Right atrium auricular region (tissue), 2 donors: ENCODE measurements at regions not wholly inside any gene's neighbourhood (a gene's known extent, or its start where the extent isn't known, plus 50 kb on each side); places are given as distances from the start of the nearest gene placed in this dataset.
"Not testable (repeated sequence)": the region's sequence is repeated elsewhere in the genome, so short reads cannot be mapped to it uniquely, and the experiment has no call there.

Experiments
- DNase-seq: peaks from one replicate; pipeline ENCODE4 v3.0.0-alpha.2; 2019; ENCODE audit warnings: low spot score
- H3K27ac ChIP-seq, 2 donors: fragments of 200-600 bp; sonication (generic); 1 replicate in 1 of 2; 2 replicates in 1 of 2; pipeline ENCODE4 v1.5.1; 2016 to 2019
- H3K27me3 ChIP-seq, 2 donors: fragments of 200-600 bp; sonication (generic); one replicate each; pipeline versions ENCODE4 v1.5.1 to v1.6.0; 2017 to 2019
- H3K36me3 ChIP-seq: fragments of 200-600 bp; sonication (generic); one replicate; pipeline ENCODE4 v1.5.1; 2016
- H3K4me1 ChIP-seq, 2 donors: fragments of 200-600 bp; sonication (generic); one replicate each; pipeline versions ENCODE4 v1.5.1 to v1.6.0; 2017 to 2019
- H3K4me3 ChIP-seq, 2 donors: fragments of 200-600 bp; sonication (generic); 1 replicate in 1 of 2; 2 replicates in 1 of 2; pipeline ENCODE4 v1.5.1; 2017 to 2019; ENCODE audit warnings: mild to moderate bottlenecking in 1 of 2, moderate library complexity in 1 of 2
- H3K9me3 ChIP-seq, 2 donors: fragments of 200-600 bp; sonication (generic); one replicate each; pipeline ENCODE4 v1.5.1; 2019
- TF ChIP-seq, protein P1 (sequence below), 2 donors: fragments of 200-600 bp; sonication (generic); IDR thresholded peaks; one replicate each; pipeline ENCODE4 v1.5.1; 2019; ENCODE audit warnings: antibody characterized with exemption in 2 of 2

DNA sequence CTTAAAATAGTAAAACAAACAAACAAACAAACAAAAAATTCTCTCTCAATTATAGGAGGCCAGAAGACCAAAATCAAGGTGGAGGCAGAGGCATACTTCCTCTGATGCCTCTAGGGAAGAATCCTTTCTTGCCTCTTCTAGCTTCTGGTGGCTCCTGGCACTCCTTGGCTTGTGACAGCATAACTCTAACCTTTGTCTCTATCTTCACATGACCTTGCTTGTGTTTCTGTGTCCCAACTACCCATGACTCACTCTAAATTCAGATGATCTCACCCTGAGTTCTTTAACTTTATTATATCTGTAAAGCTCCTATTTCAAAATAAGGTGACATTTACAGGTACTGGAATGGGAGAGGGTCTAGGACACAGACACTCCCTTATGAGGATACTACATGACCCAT, 88.3 kb upstream of the ANTXRL start:
- TF ChIP-seq, protein P1, sequence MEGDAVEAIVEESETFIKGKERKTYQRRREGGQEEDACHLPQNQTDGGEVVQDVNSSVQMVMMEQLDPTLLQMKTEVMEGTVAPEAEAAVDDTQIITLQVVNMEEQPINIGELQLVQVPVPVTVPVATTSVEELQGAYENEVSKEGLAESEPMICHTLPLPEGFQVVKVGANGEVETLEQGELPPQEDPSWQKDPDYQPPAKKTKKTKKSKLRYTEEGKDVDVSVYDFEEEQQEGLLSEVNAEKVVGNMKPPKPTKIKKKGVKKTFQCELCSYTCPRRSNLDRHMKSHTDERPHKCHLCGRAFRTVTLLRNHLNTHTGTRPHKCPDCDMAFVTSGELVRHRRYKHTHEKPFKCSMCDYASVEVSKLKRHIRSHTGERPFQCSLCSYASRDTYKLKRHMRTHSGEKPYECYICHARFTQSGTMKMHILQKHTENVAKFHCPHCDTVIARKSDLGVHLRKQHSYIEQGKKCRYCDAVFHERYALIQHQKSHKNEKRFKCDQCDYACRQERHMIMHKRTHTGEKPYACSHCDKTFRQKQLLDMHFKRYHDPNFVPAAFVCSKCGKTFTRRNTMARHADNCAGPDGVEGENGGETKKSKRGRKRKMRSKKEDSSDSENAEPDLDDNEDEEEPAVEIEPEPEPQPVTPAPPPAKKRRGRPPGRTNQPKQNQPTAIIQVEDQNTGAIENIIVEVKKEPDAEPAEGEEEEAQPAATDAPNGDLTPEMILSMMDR (IDR thresholded peaks at IDR 0.05) = no peak
- DNase-seq = no peak

DNA sequence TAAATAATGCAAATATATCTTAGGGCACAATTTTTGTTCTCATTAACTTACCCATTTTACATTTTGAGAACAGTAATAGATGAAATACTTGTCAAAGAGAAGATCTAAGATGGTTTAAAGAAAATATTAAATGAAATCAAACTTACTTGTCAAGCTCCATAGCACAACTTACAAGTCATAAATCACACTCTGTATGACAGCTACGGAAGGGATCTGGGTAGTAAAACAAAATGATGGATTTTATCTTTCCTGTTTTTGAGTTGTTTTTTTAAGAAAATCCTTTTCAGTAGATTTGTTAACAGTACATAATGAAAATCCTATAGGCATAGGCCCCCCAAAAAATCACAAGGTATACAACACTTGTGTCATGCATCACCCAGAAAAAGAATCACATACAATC, 84.4 kb upstream of the ANTXRL start:
- not testable (repeated sequence) for DNase-seq, H3K27me3 ChIP-seq, H3K9me3 ChIP-seq, H3K36me3 ChIP-seq, H3K27ac ChIP-seq, H3K4me3 ChIP-seq, H3K4me1 ChIP-seq

More for the DNA sequence above, 88.3 kb upstream of the ANTXRL start:
- no peak overlapping the region for H3K27ac ChIP-seq
- H3K36me3 ChIP-seq = no peaks in the 10 kb centered on the region
- H3K4me1 ChIP-seq = no peaks in the 10 kb centered on the region
- no peak overlapping the region for H3K4me3 ChIP-seq
- no peaks in the 10 kb centered on the region for H3K27me3 ChIP-seq
- no peaks in the 10 kb centered on the region for H3K9me3 ChIP-seq

DNA sequence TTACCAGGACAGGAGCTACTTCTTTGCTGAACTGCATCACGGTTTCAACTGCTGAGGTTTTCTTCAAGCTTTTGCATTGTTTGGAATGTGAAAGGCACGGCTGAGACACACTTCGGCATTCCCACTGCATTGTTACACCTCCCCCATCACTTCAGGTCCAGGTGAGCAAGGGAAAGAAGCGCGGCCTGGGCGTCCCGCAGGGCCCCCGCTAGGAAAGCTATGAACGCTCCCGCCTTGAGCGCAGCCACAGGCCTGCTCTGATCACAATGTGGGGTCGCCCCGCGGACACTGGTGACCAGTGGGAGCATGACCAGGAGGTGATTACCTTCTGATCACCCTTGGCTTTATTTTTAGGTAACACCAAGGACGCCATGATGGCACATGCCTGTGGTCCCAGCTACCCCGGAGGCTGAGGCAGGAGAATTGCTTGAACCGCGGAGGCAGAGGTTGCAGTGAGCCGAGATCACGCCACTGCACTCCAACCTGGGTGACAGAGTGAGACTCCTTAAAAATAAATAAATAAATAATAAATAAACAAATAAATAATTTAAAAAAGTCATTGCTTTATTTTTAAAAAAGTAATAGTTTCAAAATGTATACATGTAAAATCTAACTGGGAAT, 82.2 kb upstream of the ANTXRL start:
- DNase-seq, H3K36me3 ChIP-seq, H3K27me3 ChIP-seq, H3K9me3 ChIP-seq, H3K4me3 ChIP-seq, H3K4me1 ChIP-seq, H3K27ac ChIP-seq: not testable (repeated sequence)

- not testable (repeated sequence) for H3K4me3 ChIP-seq, H3K27me3 ChIP-seq, H3K27ac ChIP-seq, H3K36me3 ChIP-seq, H3K4me1 ChIP-seq, DNase-seq, H3K9me3 ChIP-seq
Measured at GRCh38 chr10:46210427-46210826, 76.4 kb upstream of the ANTXRL start.

DNA sequence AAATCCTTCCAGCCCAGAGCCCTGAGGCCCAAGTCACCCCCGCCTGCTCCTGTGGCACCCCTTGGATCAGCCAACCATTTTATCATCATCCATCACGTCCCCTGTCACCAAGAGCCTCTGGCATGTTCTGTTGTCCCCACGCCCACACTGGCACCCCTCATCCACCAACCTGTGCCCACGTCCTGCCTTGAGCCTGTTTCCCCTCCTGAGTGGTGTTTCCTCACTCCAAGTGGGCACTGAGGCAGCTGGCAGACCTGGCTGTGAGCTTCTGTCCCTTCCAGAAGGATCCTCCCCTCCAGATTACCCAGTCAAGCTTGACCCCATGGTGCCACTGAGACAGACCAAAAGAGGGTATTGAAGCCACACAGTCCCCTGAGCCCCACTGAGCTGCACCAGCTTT, 71.4 kb upstream of the ANTXRL start:
- Histone ChIP-seq H3K36me3 (no peaks in the 10 kb centered on the region), H3K27me3 (no peaks in the 10 kb centered on the region), H3K4me1 (no peaks in the 10 kb centered on the region), H3K27ac (no peak overlapping the region), H3K4me3 (no peak overlapping the region), H3K9me3 (no peaks in the 10 kb centered on the region)
- DNase-seq = no peak
- TF ChIP-seq, protein P1 (IDR thresholded peaks at IDR 0.05) = no peak

DNA sequence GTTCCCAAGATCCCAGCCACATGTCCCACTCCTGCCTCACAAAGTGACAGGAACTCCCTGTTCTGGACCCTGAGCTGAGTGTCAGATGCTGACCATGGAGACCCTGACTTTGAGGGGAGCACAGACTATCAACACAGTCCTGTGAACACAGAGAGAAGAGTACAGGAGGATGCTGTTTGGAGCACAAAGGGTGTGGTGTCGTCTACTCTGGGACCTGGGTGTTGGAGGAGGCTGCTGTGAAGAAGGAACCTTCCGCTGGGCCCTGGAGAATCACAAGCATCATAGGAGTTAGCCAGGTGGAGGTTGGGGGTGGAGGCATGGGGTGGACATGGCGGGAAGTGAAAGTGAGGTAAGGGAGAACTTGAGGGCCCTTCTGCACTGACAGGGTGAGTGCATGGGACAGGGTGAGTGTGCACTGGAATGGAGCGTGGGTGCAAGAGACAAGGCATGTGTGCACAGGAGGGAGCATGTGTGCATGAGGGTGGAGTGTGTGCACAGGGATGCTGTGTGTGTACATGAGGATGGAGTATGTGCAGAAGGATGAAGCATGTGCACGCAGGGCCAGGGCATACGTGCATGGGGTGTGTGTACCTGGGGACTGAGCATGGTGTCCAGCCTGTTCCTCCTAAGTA, 70.7 kb upstream of the ANTXRL start:
- no peaks in the 10 kb centered on the region for H3K27me3 ChIP-seq
- H3K4me1 ChIP-seq = no peaks in the 10 kb centered on the region
- TF ChIP-seq, protein P1 (IDR thresholded peaks at IDR 0.05) = no peak
- no peak overlapping the region for H3K27ac ChIP-seq
- H3K9me3 ChIP-seq = no peaks in the 10 kb centered on the region
- no peaks in the 10 kb centered on the region for H3K36me3 ChIP-seq
- no peak for DNase-seq
- no peak overlapping the region for H3K4me3 ChIP-seq

DNA sequence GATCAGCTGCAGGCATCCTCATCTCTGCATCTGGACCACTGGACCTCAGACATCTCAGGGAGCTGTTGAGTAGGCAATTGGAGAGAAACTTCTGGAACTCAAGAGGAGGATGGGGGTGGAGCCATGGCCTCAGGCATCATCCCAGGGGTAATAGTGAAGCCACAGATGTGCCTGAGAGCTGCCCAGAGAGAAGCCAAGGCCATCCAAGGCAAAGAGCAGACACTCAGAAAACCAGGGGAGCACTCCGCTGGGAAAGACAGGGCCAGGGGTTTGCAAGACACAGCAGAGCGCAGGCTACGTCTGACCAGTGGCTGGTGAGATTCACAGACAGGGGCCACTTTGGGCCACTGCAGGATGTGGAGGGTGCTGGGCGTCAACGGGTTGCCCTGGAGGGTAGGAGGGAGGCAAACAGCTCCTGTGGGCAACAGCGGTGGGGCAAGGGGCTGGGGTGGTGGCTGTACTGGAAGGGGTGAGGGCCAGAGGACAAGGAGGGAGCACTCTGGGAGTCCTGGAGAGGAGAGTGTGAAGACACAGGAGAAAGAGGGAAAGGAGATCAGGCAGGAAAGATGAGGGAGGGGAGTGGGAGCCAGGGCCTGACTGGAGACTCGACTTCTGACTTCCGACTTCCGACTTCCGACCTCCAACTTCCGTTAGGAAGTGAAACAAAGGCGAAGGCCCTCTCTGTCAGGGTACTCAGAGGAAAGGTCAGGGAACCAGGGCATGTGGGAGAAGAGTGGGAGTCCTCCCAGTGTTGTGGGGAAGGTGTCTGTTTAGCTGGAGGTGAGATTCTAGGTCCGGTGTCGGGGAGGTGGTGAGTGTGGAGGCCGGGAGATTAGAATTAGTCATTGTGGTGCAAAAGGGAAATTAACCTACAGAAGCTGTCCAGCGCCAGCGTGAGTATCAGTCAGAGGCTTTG, 69.7 kb upstream of the ANTXRL start:
- H3K9me3 ChIP-seq = no peaks in the 10 kb centered on the region
- no peaks in the 10 kb centered on the region for H3K36me3 ChIP-seq
- H3K4me1 ChIP-seq = no peaks in the 10 kb centered on the region
- TF ChIP-seq, protein P1 (IDR thresholded peaks at IDR 0.05) = no peak
- H3K4me3 ChIP-seq = no peak overlapping the region
- no peak for DNase-seq
- H3K27ac ChIP-seq = no peak overlapping the region
- H3K27me3 ChIP-seq = no peaks in the 10 kb centered on the region
